Endothelial cell of umbilical vein (primary cell): ENCODE measurements at regions not wholly inside any gene's neighbourhood (a gene's known extent, or its start where the extent isn't known, plus 50 kb on each side); places are given as distances from the start of the nearest gene placed in this dataset.

Experiments
- BruUV-seq: library from RNA; stranded (reverse); fragments of 400-500 nt; replicated peaks from 2 replicates; lab custom pipeline; 2021; lab: Mats Ljungman, UMichigan
- CTCF ChIA-PET: fragments of 300-600, 350-600 bp; sonication (Branson Sonifier 250); formaldehyde crosslinking; loops from one replicate; lab custom pipeline; 2021; ENCODE audit warnings: antibody characterized with exemption, inconsistent platforms; lab: Charles Lee
- POLR2A ChIA-PET: fragments of 300-600, 350-600 bp; sonication (Branson Sonifier 250); formaldehyde crosslinking; loops from one replicate; lab custom pipeline; 2021; ENCODE audit warnings: antibody characterized with exemption, inconsistent platforms; lab: Charles Lee
- DNase-seq: peaks from one replicate; pipeline ENCODE4 v3.0.0-alpha.2; 2011; ENCODE audit warnings: low read depth, low spot score
- FAIRE-seq: peaks from 2 replicates; lab custom pipeline; 2011; peaks lifted over from hg19 to GRCh38; lab: Jason Lieb, UNC
- H2AFZ ChIP-seq: 2 replicates; pipeline ENCODE4 v1.6.0; 2012; ENCODE audit warnings: low read depth, low read length, control low read depth, inconsistent platforms
- H3K27ac ChIP-seq: 2 replicates; pipeline ENCODE4 v1.5.1; 2011; ENCODE audit warnings: low read depth, mild to moderate bottlenecking, control low read depth, low read length, moderate library complexity; ENCODE audit not compliant: insufficient read depth
- H3K27me3 ChIP-seq, 2 experiments: 2 replicates each; pipeline versions ENCODE4 v1.6.0 to v1.6.1; 2011; ENCODE audit warnings: low read length in 2 of 2, mixed read lengths in 1 of 2; ENCODE audit not compliant: control insufficient read depth in 2 of 2, insufficient read depth in 2 of 2
- H3K36me3 ChIP-seq, 2 experiments: 2 replicates in 1 of 2; 3 replicates in 1 of 2; pipeline ENCODE4 v1.5.1; 2011; ENCODE audit warnings: low read length in 2 of 2, mild to moderate bottlenecking in 1 of 2, moderate library complexity in 1 of 2; ENCODE audit not compliant: control insufficient read depth in 2 of 2, insufficient read depth in 2 of 2; ENCODE audit errors: extremely low read depth in 1 of 2
- H3K4me1 ChIP-seq: 3 replicates; pipeline ENCODE4 v1.5.1; 2011; ENCODE audit warnings: mild to moderate bottlenecking, low read length; ENCODE audit not compliant: control insufficient read depth, insufficient read depth; ENCODE audit errors: extremely low read depth
- H3K4me2 ChIP-seq: 2 replicates; pipeline ENCODE4 v1.6.1; 2011; ENCODE audit warnings: low read length, control low read depth, mixed read lengths; ENCODE audit not compliant: insufficient read depth
- H3K4me3 ChIP-seq, 3 experiments: fragments of 200-600 bp in 1 of 3; sonication (generic), shearing (Covaris generic) in 1 of 3; replicated peaks in 1 of 3; 2 replicates each; pipeline ENCODE4 v1.5.1; 2011 to 2016; ENCODE audit warnings: control low read depth in 3 of 3, low read length in 3 of 3, mild to moderate bottlenecking in 2 of 3, inconsistent platforms in 1 of 3, low read depth in 1 of 3, moderate library complexity in 1 of 3; ENCODE audit not compliant: insufficient read depth in 1 of 3
- H3K79me2 ChIP-seq: 2 replicates; pipeline ENCODE4 v1.6.0; 2012; ENCODE audit warnings: low read length, inconsistent platforms; ENCODE audit not compliant: control insufficient read depth, insufficient read depth
- H3K9ac ChIP-seq: replicated peaks from 2 replicates; pipeline ENCODE3; 2011; ENCODE audit warnings: low read length, control low read depth; ENCODE audit not compliant: insufficient read depth; ENCODE audit errors: extremely low read depth
- H3K9me1 ChIP-seq: replicated peaks from 3 replicates; pipeline ENCODE4 v1.6.0; 2011; ENCODE audit warnings: mild to moderate bottlenecking, low read length; ENCODE audit not compliant: control insufficient read depth, insufficient read depth; ENCODE audit errors: extremely low read depth
- H3K9me3 ChIP-seq: replicated peaks from 2 replicates; pipeline ENCODE4 v1.5.1; 2012; ENCODE audit warnings: low read length, inconsistent platforms; ENCODE audit not compliant: control insufficient read depth, insufficient read depth
- H4K20me1 ChIP-seq: replicated peaks from 2 replicates; pipeline ENCODE3; 2011; ENCODE audit warnings: mild to moderate bottlenecking, low read length; ENCODE audit not compliant: control insufficient read depth, insufficient read depth; ENCODE audit errors: extremely low read depth
- EZH2 ChIP-seq: IDR thresholded peaks from 2 replicates; pipeline ENCODE4 v1.6.1; 2012; ENCODE audit warnings: borderline replicate concordance, low read depth, mild to moderate bottlenecking, moderate library complexity, low read length, inconsistent platforms; ENCODE audit not compliant: severe bottlenecking
- FOS ChIP-seq: IDR thresholded peaks from 2 replicates; pipeline ENCODE4 v1.6.1; 2011; ENCODE audit warnings: mild to moderate bottlenecking, low read length, moderate library complexity, borderline replicate concordance; ENCODE audit not compliant: insufficient read depth
- GATA2 ChIP-seq: IDR thresholded peaks from 2 replicates; pipeline ENCODE4 v1.7.0; 2011; ENCODE audit warnings: low read depth, mild to moderate bottlenecking, moderate library complexity, mixed read lengths, low read length; ENCODE audit not compliant: insufficient read length, insufficient read depth
- JUN ChIP-seq: IDR thresholded peaks from 2 replicates; pipeline ENCODE4 v1.6.1; 2011; ENCODE audit warnings: borderline replicate concordance, low read depth; ENCODE audit not compliant: insufficient read length, insufficient read depth
- MYC ChIP-seq: IDR thresholded peaks from one replicate; pipeline ENCODE4 v1.6.1; 2011; ENCODE audit warnings: mild to moderate bottlenecking, low read depth, low read length
- POLR2A ChIP-seq: IDR thresholded peaks from 2 replicates; pipeline ENCODE4 v1.6.1; 2012; ENCODE audit warnings: low read depth, mild to moderate bottlenecking, control low read depth, low read length
- POLR2AphosphoS5 ChIP-seq: IDR thresholded peaks from 2 replicates; pipeline ENCODE4 v1.6.1; 2012; ENCODE audit warnings: low read depth, mild to moderate bottlenecking, control low read depth, low read length, moderate library complexity; ENCODE audit not compliant: insufficient read depth
- dilution Hi-C: fragments of 300-500 bp; cut with MboI; formaldehyde crosslinking; loops from one replicate; pipeline ENCODE4 v1.15.0; 2019; ENCODE audit warnings: low sequenced_read_pairs; ENCODE audit not compliant: extremely low pct_ligation_motif_present
- intact Hi-C: fragments of 100-400 bp; cut with micrococcal nuclease; formaldehyde crosslinking; loops from one replicate; pipeline ENCODE4 v1.10.0; 2022
- TF ChIP-seq, protein P1 (sequence below), 2 donors: IDR thresholded peaks; 1 replicate in 1 of 2; 2 replicates in 1 of 2; pipeline ENCODE4 v1.5.1; 2011; ENCODE audit warnings: low read length in 2 of 2, mild to moderate bottlenecking in 2 of 2, moderate library complexity in 2 of 2, control low read depth in 1 of 2, inconsistent platforms in 1 of 2, low read depth in 1 of 2; ENCODE audit not compliant: insufficient read depth in 1 of 2; ENCODE audit errors: extremely low read depth in 1 of 2
- TF ChIP-seq, protein P2 (sequence below): IDR thresholded peaks from 2 replicates; pipeline ENCODE4 v1.6.1; 2011; ENCODE audit not compliant: insufficient read depth, insufficient read length

DNA sequence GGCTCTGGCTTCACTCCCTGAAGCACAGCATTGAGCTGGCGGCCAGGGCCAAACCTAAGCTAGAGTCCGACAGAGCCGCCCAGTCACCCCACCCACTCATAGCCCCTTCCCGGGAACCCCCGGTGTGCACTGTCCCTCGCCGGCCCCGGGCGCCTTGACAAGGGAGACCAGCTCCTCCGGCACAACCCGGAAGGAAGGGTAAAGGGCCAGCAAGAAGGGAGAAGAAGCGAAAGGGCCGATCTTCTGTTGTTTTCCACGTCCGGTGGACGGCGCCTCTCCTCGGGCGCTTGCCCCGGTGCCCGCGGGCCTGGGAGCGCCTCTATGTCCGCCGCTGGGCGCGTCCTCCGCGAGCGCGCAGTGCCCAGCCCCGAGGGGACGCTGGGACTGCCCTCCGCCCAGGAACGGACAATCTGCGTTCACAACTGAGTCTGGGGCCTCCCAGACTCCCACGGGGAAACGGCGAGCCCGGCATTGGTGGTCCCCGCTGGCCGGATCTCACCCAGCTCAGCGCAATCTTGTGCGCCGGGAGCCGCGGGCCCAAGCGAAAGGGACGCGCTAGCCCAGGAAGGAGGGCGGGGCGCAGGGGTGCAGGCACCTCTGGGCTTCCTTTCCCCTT is 172.5 kb upstream of the MIR17HG start:
- no peaks in the 10 kb centered on the region for H3K79me2 ChIP-seq
- POLR2A ChIA-PET, result no interaction called here
- peaks cover 2% of the 10 kb centered on the region for H3K9me1 ChIP-seq
- no peak overlapping the region for H3K27ac ChIP-seq
- no peak overlapping the region for H3K9ac ChIP-seq
- DNase-seq (no peak), FAIRE-seq (no peak)
- no peaks in the 10 kb centered on the region for H4K20me1 ChIP-seq
- H3K36me3 ChIP-seq, result no peaks in the 10 kb centered on the region
- dilution Hi-C loops (no loop called here), intact Hi-C loops (no loop called here)
- no peak overlapping the region for H3K4me2 ChIP-seq
- CTCF ChIA-PET, result no interaction called here
- H3K27me3 ChIP-seq, result peaks cover 0 to 5% of the 10 kb centered on the region in 2 experiments
- TF ChIP-seq GATA2 (no peak), EZH2 (peak; percentile 27), FOS (no peak)
- no TSS peak for BruUV-seq
- no peaks in the 10 kb centered on the region for H3K4me1 ChIP-seq
- H3K4me3 ChIP-seq, result peak overlapping the region in 1 of 3 experiments; percentile 17
- H2AFZ ChIP-seq, result peak overlapping the region; percentile 68
- no peaks in the 10 kb centered on the region for H3K9me3 ChIP-seq

DNA sequence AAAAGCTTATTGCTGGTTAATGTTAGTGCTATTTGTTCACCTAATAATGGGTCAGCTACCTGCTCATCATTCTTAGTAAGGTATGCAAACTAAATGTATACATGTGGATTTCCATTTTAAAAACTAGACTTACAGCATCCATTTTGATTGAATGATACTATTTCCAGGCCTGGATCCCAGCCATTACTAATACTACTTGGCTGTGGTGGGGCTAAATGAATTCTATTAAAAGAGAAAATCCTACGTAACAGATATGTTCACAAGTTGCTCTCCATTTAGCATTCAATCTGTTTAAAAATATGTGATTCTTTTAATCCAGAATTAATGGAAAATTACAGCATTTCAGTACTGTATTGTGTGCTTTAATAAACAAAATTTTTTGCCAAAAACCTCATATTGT is 169.4 kb upstream of the MIR17HG start:
- Histone ChIP-seq H3K4me3 (no peak overlapping the region), H3K27me3 (peaks cover 0 to 5% of the 10 kb centered on the region in 2 experiments), H3K9ac (no peak overlapping the region), H3K4me1 (no peaks in the 10 kb centered on the region), H3K9me3 (no peaks in the 10 kb centered on the region), H4K20me1 (no peaks in the 10 kb centered on the region), H3K4me2 (no peak overlapping the region), H2AFZ (no peak overlapping the region), H3K79me2 (no peaks in the 10 kb centered on the region), H3K27ac (no peak overlapping the region), H3K9me1 (peaks cover 2% of the 10 kb centered on the region), H3K36me3 (no peaks in the 10 kb centered on the region)
- no peak for FAIRE-seq
- dilution Hi-C loops (no loop called here), intact Hi-C loops (no loop called here)
- no peak for DNase-seq
- TF ChIP-seq JUN (no peak), POLR2A (no peak), MYC (no peak), FOS (no peak), POLR2AphosphoS5 (no peak), EZH2 (no peak), GATA2 (no peak)
- TF ChIP-seq, protein P1, sequence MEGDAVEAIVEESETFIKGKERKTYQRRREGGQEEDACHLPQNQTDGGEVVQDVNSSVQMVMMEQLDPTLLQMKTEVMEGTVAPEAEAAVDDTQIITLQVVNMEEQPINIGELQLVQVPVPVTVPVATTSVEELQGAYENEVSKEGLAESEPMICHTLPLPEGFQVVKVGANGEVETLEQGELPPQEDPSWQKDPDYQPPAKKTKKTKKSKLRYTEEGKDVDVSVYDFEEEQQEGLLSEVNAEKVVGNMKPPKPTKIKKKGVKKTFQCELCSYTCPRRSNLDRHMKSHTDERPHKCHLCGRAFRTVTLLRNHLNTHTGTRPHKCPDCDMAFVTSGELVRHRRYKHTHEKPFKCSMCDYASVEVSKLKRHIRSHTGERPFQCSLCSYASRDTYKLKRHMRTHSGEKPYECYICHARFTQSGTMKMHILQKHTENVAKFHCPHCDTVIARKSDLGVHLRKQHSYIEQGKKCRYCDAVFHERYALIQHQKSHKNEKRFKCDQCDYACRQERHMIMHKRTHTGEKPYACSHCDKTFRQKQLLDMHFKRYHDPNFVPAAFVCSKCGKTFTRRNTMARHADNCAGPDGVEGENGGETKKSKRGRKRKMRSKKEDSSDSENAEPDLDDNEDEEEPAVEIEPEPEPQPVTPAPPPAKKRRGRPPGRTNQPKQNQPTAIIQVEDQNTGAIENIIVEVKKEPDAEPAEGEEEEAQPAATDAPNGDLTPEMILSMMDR (IDR thresholded peaks at IDR 0.05; ENCODE audit: extremely low read depth in 1 of 2, insufficient read depth in 1 of 2, low read depth in 1 of 2, low read length in 2 of 2), result no peak
- TF ChIP-seq, protein P2, sequence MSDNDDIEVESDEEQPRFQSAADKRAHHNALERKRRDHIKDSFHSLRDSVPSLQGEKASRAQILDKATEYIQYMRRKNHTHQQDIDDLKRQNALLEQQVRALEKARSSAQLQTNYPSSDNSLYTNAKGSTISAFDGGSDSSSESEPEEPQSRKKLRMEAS, result no peak
- CTCF ChIA-PET, result no interaction called here
- POLR2A ChIA-PET, result no interaction called here
- BruUV-seq, result no TSS peak
